ENCODE measurements at regions not wholly inside any gene's neighbourhood (a gene's known extent, or its start where the extent isn't known, plus 50 kb on each side); places are given as distances from the start of the nearest gene placed in this dataset.

- DNase-seq (ENCODE audit: low spot score) = no peak
Measured at GRCh38 chr4:8710946-8711345, 118.4 kb downstream of the CPZ start.

- no peak for DNase-seq (ENCODE audit: low spot score)
Measured at GRCh38 chr4:8710416-8710815, 117.9 kb downstream of the CPZ start.

GRCh38 chr4:8709729-8710360 lies 117.3 kb downstream of the CPZ start:
- DNase-seq (ENCODE audit: low spot score) = no peak

GRCh38 chr4:8709050-8709728 lies 116.6 kb downstream of the CPZ start:
- no peak for DNase-seq (ENCODE audit: low spot score)

- no peak for DNase-seq (ENCODE audit: low spot score)
Measured at GRCh38 chr4:8708401-8709021, 115.9 kb downstream of the CPZ start.

- DNase-seq (ENCODE audit: low spot score) = no peak
Measured at GRCh38 chr4:8707045-8707781, 114.6 kb downstream of the CPZ start.

GRCh38 chr4:8706216-8707044 lies 113.9 kb downstream of the CPZ start:
- no peak for DNase-seq (ENCODE audit: low spot score)

GRCh38 chr4:8705161-8706145 lies 112.9 kb downstream of the CPZ start:
- no peak for DNase-seq (ENCODE audit: low spot score)

- DNase-seq (ENCODE audit: low spot score) = no peak
Measured at GRCh38 chr4:8704632-8705031, 112.1 kb downstream of the CPZ start.

GRCh38 chr4:8703857-8704495 lies 111.4 kb downstream of the CPZ start:
- no peak for DNase-seq (ENCODE audit: low spot score)

- DNase-seq (ENCODE audit: low spot score) = no peak
Measured at GRCh38 chr4:8703401-8703696, 110.8 kb downstream of the CPZ start.

GRCh38 chr4:8702516-8703400 lies 110.2 kb downstream of the CPZ start:
- DNase-seq (ENCODE audit: low spot score) = no peak

GRCh38 chr4:8702020-8702495 lies 109.5 kb downstream of the CPZ start:
- DNase-seq (ENCODE audit: low spot score) = no peak

GRCh38 chr4:8701126-8702019 lies 108.8 kb downstream of the CPZ start:
- DNase-seq (ENCODE audit: low spot score) = no peak

- no peak for DNase-seq (ENCODE audit: low spot score)
Measured at GRCh38 chr4:8700531-8700930, 108.0 kb downstream of the CPZ start.

- no peak for DNase-seq (ENCODE audit: low spot score)
Measured at GRCh38 chr4:8699479-8700145, 107.0 kb downstream of the CPZ start.

- DNase-seq (ENCODE audit: low spot score) = no peak
Measured at GRCh38 chr4:8699063-8699385, 106.5 kb downstream of the CPZ start.
